K562 (cell line): ENCODE measurements at regions not wholly inside any gene's neighbourhood (a gene's known extent, or its start where the extent isn't known, plus 50 kb on each side); places are given as distances from the start of the nearest gene placed in this dataset.

ENCODE experiments used
- ATAC-seq: fragments of 200-7000 bp; cut with Tn5 transposase; 3 replicates; pipeline ENCODE4 v1.9.1; 2020; ENCODE audit warnings: moderate library complexity
- BruUV-seq: library from RNA; stranded (reverse); fragments of 400-500 nt; replicated peaks from 2 replicates; lab custom pipeline; 2021; lab: Mats Ljungman, UMichigan
- CTCF ChIA-PET: fragments of 300-600 bp; formaldehyde crosslinking; extraction: SDS; loops from one replicate; lab custom pipeline; 2021; ENCODE audit warnings: low intra/inter-chr PET ratio; lab: Yijun Ruan, JAX
- POLR2A ChIA-PET: fragments of 300-600, 350-650 bp; sonication (Branson Sonifier 250); formaldehyde crosslinking; extraction: SDS; loops from one replicate; lab custom pipeline; 2021; ENCODE audit warnings: antibody characterized with exemption, inconsistent platforms; lab: Yijun Ruan, JAX
- DNase-seq, 4 experiments: peaks; one replicate each; pipeline versions ENCODE4 v3.0.0 to v3.0.0-alpha.2; 2011 to 2018; ENCODE audit warnings: low spot score in 3 of 4, mixed read lengths in 3 of 4; ENCODE audit errors: extremely low read depth in 1 of 4
- FAIRE-seq: peaks from 2 replicates; lab custom pipeline; 2011; peaks lifted over from hg19 to GRCh38; lab: Jason Lieb, UNC
- H2AFZ ChIP-seq: 2 replicates; pipeline ENCODE4 v1.6.0; 2011; ENCODE audit warnings: low read depth, low read length, control low read depth, inconsistent platforms
- H3K27ac ChIP-seq: fragments of 200-600 bp; 3 replicates; pipeline ENCODE4 v1.8.0; 2011; ENCODE audit warnings: low read depth, mild to moderate bottlenecking, control low read depth, inconsistent platforms, low read length, moderate library complexity, mixed read lengths; ENCODE audit errors: extremely low read depth
- H3K27me3 ChIP-seq, 2 experiments: fragments of 300-600 bp in 1 of 2; 2 replicates in 1 of 2; 3 replicates in 1 of 2; pipeline versions ENCODE4 v1.6.0 to v1.8.0; 2011; ENCODE audit warnings: inconsistent platforms in 2 of 2, low read length in 2 of 2, mild to moderate bottlenecking in 1 of 2, mixed read lengths in 1 of 2, moderate library complexity in 1 of 2; ENCODE audit not compliant: control insufficient read depth in 2 of 2, insufficient read depth in 2 of 2
- H3K36me3 ChIP-seq: fragments of 300-600 bp; 3 replicates; pipeline ENCODE4 v1.8.0; 2011; ENCODE audit warnings: mild to moderate bottlenecking, low read length, inconsistent platforms; ENCODE audit not compliant: control insufficient read depth, insufficient read depth
- H3K4me1 ChIP-seq, 2 experiments: fragments of 200-600 bp in 1 of 2; replicated peaks in 1 of 2; 2 replicates in 1 of 2; 3 replicates in 1 of 2; pipeline versions ENCODE4 v1.5.1 to v1.8.0; 2011; ENCODE audit warnings: inconsistent platforms in 2 of 2, low read length in 2 of 2, mild to moderate bottlenecking in 1 of 2, mixed read lengths in 1 of 2, moderate library complexity in 1 of 2; ENCODE audit not compliant: control insufficient read depth in 2 of 2, insufficient read depth in 2 of 2
- H3K4me2 ChIP-seq: 2 replicates; pipeline ENCODE4 v1.6.1; 2011; ENCODE audit warnings: low read length, control low read depth, inconsistent platforms, mixed read lengths; ENCODE audit not compliant: insufficient read depth
- H3K4me3 ChIP-seq: fragments of 200-600 bp; sonication (generic), shearing (Covaris generic); 2 replicates; pipeline ENCODE4 v1.5.1; 2016; ENCODE audit warnings: control low read depth, inconsistent platforms
- H3K79me2 ChIP-seq: fragments of 200-600 bp; 3 replicates; pipeline ENCODE4 v1.8.0; 2011; ENCODE audit warnings: low read length, inconsistent platforms; ENCODE audit not compliant: control insufficient read depth, insufficient read depth
- H3K9ac ChIP-seq, 2 experiments: 2 replicates each; pipeline versions ENCODE4 v1.6.0 to v1.6.1; 2011; ENCODE audit warnings: low read depth in 2 of 2, low read length in 2 of 2, control low read depth in 1 of 2, inconsistent platforms in 1 of 2, mild to moderate bottlenecking in 1 of 2, mixed read lengths in 1 of 2; ENCODE audit not compliant: insufficient read depth in 1 of 2
- H3K9me1 ChIP-seq: one replicate; pipeline ENCODE4 v1.6.0; 2011; ENCODE audit warnings: inconsistent platforms, mild to moderate bottlenecking, low read length, moderate library complexity; ENCODE audit not compliant: control insufficient read depth, insufficient read depth
- H3K9me3 ChIP-seq: replicated peaks from 2 replicates; pipeline ENCODE4 v1.5.1; 2011; ENCODE audit warnings: low read depth, low read length, inconsistent platforms; ENCODE audit not compliant: control insufficient read depth, insufficient read depth
- H4K20me1 ChIP-seq: replicated peaks from 2 replicates; pipeline ENCODE4 v1.6.1; 2011; ENCODE audit warnings: low read length, inconsistent platforms, mixed read lengths; ENCODE audit not compliant: control insufficient read depth, insufficient read depth
- ETS2 ChIP-seq: IDR thresholded peaks from 2 replicates; pipeline ENCODE4 v1.6.1; 2016; ENCODE audit warnings: borderline replicate concordance, missing genetic modification characterization, mild to moderate bottlenecking, moderate library complexity, missing compliant biosample characterization; ENCODE audit not compliant: poor library complexity, severe bottlenecking
- PTBP1 ChIP-seq: fragments of 200-400 bp; formaldehyde crosslinking; IDR thresholded peaks from 2 replicates; pipeline ENCODE4 v1.6.1; 2017; ENCODE audit warnings: low read depth, low read length
- RB1 ChIP-seq: fragments of 450-650 bp; IDR thresholded peaks from 2 replicates; pipeline ENCODE4 v1.6.1; 2017; ENCODE audit warnings: low read depth, mild to moderate bottlenecking
- ZC3H11A ChIP-seq: IDR thresholded peaks from 2 replicates; pipeline ENCODE4 v1.6.1; 2012; ENCODE audit warnings: low read depth, low read length, improper control_type of control experiment
- ZNF23 ChIP-seq: fragments of 250-450 bp; sonication (Bioruptor Pico); IDR thresholded peaks from 2 replicates; pipeline ENCODE4 v1.4.0; 2020; ENCODE audit warnings: mild to moderate bottlenecking
- ZNF76 ChIP-seq: fragments of 250-450 bp; sonication (Bioruptor Pico); IDR thresholded peaks from 2 replicates; pipeline ENCODE4 v1.4.0; 2020; ENCODE audit warnings: mild to moderate bottlenecking, moderate library complexity, borderline replicate concordance
- ZNF764 ChIP-seq: fragments of 250-450 bp; sonication (Bioruptor Pico); IDR thresholded peaks from 2 replicates; pipeline ENCODE4 v1.4.0; 2020; ENCODE audit warnings: low read depth, mild to moderate bottlenecking, moderate library complexity
- WGBS: fragments of 100-300 bp; shearing (Covaris generic); methylation state at CpG from one replicate; pipeline ENCODE4 v1.1.6; 2016; ENCODE audit warnings: low coverage, mixed read lengths; ENCODE audit not compliant: insufficient coverage; ENCODE audit errors: missing lambda C conversion rate; 5-methylcytosine and 5-hydroxymethylcytosine counted together
- in situ Hi-C: fragments of 300-500 bp; cut with MboI; formaldehyde crosslinking; loops from 4 replicates; pipeline ENCODE4 v1.15.0; 2018; ENCODE audit warnings: inconsistent platforms, mixed read lengths
- intact Hi-C: fragments of 100-400 bp; cut with micrococcal nuclease; formaldehyde crosslinking; loops from 2 replicates; pipeline ENCODE4 v1.14.2; 2022
- TF ChIP-seq, protein P1 (sequence below), 3 experiments: IDR thresholded peaks in 2 of 3; conservative IDR thresholded peaks in 1 of 3; 2 replicates each; pipeline ENCODE4 v1.5.1; 2011 to 2012; ENCODE audit warnings: low read length in 3 of 3, mild to moderate bottlenecking in 3 of 3, control low read depth in 2 of 3, improper control_type of control experiment in 1 of 3, inconsistent platforms in 1 of 3, low read depth in 1 of 3, mixed read lengths in 1 of 3, moderate library complexity in 1 of 3; ENCODE audit not compliant: insufficient read depth in 2 of 3
- TF ChIP-seq, protein P2 (sequence below): fragments of 250-450 bp; sonication (Bioruptor Pico); IDR thresholded peaks from 2 replicates; pipeline ENCODE4 v1.5.0; 2021; ENCODE audit warnings: mild to moderate bottlenecking, moderate library complexity
- TF ChIP-seq, protein P3 (sequence below): sonication (generic); formaldehyde crosslinking; IDR thresholded peaks from 2 replicates; pipeline ENCODE4 v1.8.1; 2023; ENCODE audit warnings: mild to moderate bottlenecking, missing genetic modification reagents, moderate library complexity

DNA sequence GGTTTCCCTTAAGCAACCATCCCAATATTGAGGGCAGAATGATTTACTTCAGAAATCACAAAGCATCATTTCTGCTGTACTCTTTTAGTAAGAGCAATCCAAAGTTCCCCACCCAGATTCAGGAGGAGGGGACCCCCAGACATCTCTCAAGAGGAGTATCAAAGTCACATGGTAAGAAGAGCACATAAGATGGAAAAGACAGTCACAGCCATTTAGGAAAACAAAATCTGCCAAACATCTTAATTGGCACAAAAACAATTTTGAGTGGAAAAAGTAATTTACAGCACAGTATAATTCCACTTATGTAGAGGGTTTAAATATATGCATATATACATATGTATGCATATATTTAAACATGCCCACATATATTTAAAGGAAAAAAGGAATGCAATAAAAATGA is 1329.0 kb upstream of the CELF2 start:
- Histone ChIP-seq H3K4me2 (no peak overlapping the region), H3K79me2 (no peaks in the 10 kb centered on the region), H3K4me3 (no peak overlapping the region), H3K27ac (no peak overlapping the region), H3K4me1 (no peaks in the 10 kb centered on the region), H3K36me3 (no peaks in the 10 kb centered on the region), H3K9me1 (no peaks in the 10 kb centered on the region), H3K9ac (no peak overlapping the region), H3K27me3 (no peaks in the 10 kb centered on the region), H2AFZ (no peak overlapping the region), H4K20me1 (no peaks in the 10 kb centered on the region)
- ATAC-seq (no peak), FAIRE-seq (no peak), DNase-seq (no peak)
- in situ Hi-C loops, result no loop called here
- ChIA-PET POLR2A (no interaction called here), CTCF (no interaction called here)
- TF ChIP-seq, protein P1, sequence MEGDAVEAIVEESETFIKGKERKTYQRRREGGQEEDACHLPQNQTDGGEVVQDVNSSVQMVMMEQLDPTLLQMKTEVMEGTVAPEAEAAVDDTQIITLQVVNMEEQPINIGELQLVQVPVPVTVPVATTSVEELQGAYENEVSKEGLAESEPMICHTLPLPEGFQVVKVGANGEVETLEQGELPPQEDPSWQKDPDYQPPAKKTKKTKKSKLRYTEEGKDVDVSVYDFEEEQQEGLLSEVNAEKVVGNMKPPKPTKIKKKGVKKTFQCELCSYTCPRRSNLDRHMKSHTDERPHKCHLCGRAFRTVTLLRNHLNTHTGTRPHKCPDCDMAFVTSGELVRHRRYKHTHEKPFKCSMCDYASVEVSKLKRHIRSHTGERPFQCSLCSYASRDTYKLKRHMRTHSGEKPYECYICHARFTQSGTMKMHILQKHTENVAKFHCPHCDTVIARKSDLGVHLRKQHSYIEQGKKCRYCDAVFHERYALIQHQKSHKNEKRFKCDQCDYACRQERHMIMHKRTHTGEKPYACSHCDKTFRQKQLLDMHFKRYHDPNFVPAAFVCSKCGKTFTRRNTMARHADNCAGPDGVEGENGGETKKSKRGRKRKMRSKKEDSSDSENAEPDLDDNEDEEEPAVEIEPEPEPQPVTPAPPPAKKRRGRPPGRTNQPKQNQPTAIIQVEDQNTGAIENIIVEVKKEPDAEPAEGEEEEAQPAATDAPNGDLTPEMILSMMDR (IDR thresholded peaks at IDR 0.05 in 2 of 3, conservative IDR thresholded peaks at IDR 0.05 in 1 of 3; ENCODE audit: insufficient read depth in 2 of 3, low read depth in 1 of 3, low read length in 3 of 3), result no peak
- TF ChIP-seq, all 486 proteins: peak for 0
- no peaks in the 10 kb centered on the region for H3K9me3 ChIP-seq
- BruUV-seq, result no TSS peak
- intact Hi-C loops, result no loop called here

DNA sequence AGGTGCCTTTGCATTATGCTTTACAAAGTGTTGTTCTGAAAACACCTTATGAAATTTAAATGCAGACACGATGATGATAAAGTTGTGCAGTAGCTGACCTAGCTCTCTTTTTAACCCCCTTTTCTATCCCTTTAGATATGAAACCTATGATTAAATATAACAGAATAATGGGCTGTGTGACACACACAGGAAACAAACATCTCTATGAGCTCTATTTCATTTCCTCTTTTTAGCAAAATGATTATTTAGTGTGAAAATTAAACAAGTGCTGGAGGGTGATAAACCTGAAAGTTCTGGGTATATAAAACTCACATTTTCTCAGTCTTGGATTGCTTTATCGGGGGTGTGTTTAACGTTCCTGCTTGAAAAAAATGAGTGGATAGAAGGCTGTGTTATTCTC is 1310.5 kb upstream of the CELF2 start:
- FAIRE-seq, result no peak
- H3K79me2 ChIP-seq, result no peaks in the 10 kb centered on the region
- H3K9me3 ChIP-seq, result no peaks in the 10 kb centered on the region
- ChIA-PET POLR2A (interaction anchor here (0.6 kb wide), 1 partner anchor 147 kb away, joined by 3 read pairs; no protein-coding TSS in a partner anchor), CTCF (no interaction called here)
- WGBS, result 4% methylated on average over 3 of the region's 3 CpGs
- intact Hi-C loops, result no loop called here
- no TSS peak for BruUV-seq
- no peak overlapping the region for H2AFZ ChIP-seq
- no peaks in the 10 kb centered on the region for H3K36me3 ChIP-seq
- H3K9ac ChIP-seq, result no peak overlapping the region
- DNase-seq, result no peak
- no peaks in the 10 kb centered on the region for H3K4me1 ChIP-seq
- ATAC-seq, result no peak
- H3K4me2 ChIP-seq, result no peak overlapping the region
- no peaks in the 10 kb centered on the region for H3K9me1 ChIP-seq
- no peaks in the 10 kb centered on the region for H4K20me1 ChIP-seq
- no peak overlapping the region for H3K4me3 ChIP-seq
- H3K27ac ChIP-seq, result no peak overlapping the region
- in situ Hi-C loops, result no loop called here
- no peaks in the 10 kb centered on the region for H3K27me3 ChIP-seq
- TF ChIP-seq ZNF76 (CRISPR knock-in tag) (no peak), RB1 (no peak), ZNF764 (CRISPR knock-in tag) (no peak), ETS2 (no peak), ZC3H11A (no peak), ZNF23 (CRISPR knock-in tag) (no peak), PTBP1 (no peak)
- TF ChIP-seq, protein P2, sequence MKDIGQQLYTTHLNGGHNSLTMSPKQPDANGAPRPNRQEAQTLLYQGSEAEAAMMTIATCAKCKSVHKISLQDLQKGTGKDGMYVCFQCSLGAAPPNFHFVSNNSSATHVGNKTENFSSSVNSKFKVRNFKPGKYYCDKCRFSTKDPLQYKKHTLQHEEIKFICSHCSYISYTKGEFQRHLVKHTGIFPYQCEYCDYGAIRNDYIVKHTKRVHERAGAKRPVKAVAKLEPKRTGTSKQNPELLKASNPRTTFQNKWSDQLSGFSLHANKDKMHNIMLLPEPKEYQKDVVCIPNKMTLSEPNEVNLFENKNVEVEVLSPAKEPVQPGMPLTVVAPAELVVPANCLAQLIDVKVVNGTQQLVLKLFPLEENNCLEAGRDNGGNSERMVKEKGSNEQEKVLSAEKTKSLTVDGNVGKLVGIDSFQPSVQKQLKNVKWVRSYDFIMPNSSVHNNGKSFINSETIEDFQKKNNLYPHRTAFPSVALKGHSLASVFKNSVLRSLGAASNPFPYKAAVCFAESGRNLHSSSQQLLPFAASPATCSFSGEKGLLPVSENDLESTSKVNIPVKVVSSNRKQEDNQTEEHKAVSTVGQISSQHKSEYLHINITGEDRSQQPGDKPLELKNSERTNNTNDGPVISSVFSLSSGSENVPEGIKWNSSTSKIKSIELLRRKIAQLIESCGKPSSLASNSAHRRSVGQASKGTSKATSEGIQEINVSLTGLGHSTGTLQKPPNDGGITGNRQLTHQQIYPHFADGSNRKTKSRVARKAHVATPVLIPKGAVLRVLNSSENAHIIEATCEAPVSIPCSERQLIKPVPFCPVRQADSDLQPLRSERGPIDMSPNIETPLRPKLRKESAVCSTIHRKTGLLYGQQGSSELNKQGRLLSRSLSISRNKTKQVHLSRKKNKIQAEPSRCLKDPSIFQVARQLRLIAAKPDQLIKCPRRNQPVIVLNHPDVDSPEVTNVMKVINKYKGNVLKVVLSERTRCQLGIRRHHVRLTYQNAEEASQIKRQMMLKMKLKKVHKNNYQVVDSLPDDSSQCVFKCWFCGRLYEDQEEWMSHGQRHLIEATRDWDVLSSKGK (CRISPR knock-in tag), result no peak
- TF ChIP-seq, protein P3, sequence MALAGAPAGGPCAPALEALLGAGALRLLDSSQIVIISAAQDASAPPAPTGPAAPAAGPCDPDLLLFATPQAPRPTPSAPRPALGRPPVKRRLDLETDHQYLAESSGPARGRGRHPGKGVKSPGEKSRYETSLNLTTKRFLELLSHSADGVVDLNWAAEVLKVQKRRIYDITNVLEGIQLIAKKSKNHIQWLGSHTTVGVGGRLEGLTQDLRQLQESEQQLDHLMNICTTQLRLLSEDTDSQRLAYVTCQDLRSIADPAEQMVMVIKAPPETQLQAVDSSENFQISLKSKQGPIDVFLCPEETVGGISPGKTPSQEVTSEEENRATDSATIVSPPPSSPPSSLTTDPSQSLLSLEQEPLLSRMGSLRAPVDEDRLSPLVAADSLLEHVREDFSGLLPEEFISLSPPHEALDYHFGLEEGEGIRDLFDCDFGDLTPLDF (CRISPR knock-in tag), result no peak
